WERI-Rb-1 (cell line): ENCODE measurements at regions not wholly inside any gene's neighbourhood (a gene's known extent, or its start where the extent isn't known, plus 50 kb on each side); places are given as distances from the start of the nearest gene placed in this dataset.

ENCODE experiments used
- DNase-seq: peaks from one replicate; pipeline ENCODE4 v3.0.0-alpha.2; 2020
- H3K27ac ChIP-seq: fragments of 250-450 bp; sonication (Bioruptor Pico); 2 replicates; pipeline ENCODE4 v1.5.1; 2020; ENCODE audit warnings: mild to moderate bottlenecking, moderate library complexity
- H3K27me3 ChIP-seq: fragments of 250-450 bp; sonication (Bioruptor Pico); 2 replicates; pipeline ENCODE4 v1.5.1; 2021; ENCODE audit warnings: mild to moderate bottlenecking, low read depth, moderate library complexity; ENCODE audit not compliant: insufficient read depth, severe bottlenecking
- H3K36me3 ChIP-seq: fragments of 250-450 bp; sonication (Bioruptor Pico); 2 replicates; pipeline ENCODE4 v1.5.1; 2020; ENCODE audit warnings: mild to moderate bottlenecking, moderate library complexity
- H3K4me3 ChIP-seq: 2 replicates; pipeline ENCODE4 v1.5.1; 2011; ENCODE audit warnings: low read depth, mild to moderate bottlenecking, control low read depth, low read length
- H3K9me3 ChIP-seq: fragments of 250-450 bp; sonication (Bioruptor Pico); 2 replicates; pipeline ENCODE4 v1.5.1; 2021; ENCODE audit warnings: mild to moderate bottlenecking, moderate library complexity; ENCODE audit not compliant: severe bottlenecking
- TF ChIP-seq, protein P1 (sequence below): IDR thresholded peaks from 2 replicates; pipeline ENCODE4 v1.5.1; 2011; ENCODE audit warnings: low read depth, mild to moderate bottlenecking, control low read depth, inconsistent platforms, low read length

DNA sequence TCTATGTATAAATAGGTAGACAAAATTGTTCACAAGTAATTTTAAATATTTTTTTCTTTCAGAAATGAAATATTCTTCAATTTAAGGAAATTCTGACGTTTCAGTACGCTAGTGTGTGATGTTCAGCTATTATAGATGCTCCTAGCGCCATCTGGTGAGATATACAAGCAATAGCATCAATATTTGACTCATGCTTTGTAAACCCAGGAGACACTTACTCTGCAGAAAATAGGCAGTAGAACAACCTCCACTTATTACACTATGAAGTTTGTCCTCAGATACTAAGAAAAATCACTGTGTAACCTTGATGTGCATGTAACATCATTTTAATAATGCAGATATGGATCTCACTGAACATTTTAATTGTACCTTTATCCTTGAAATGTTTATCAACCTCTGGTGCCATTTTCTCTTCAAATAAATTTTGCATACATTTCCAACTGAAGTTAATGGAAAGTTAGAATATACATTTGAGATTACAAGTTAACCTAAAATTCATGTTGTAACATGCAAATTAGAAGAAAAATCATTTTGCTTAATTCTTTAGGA is 151.5 kb upstream of the FAM3C start:
- no peak overlapping the region for H3K4me3 ChIP-seq
- DNase-seq = no peak
- no peak overlapping the region for H3K27ac ChIP-seq
- no peaks in the 10 kb centered on the region for H3K36me3 ChIP-seq
- no peaks in the 10 kb centered on the region for H3K9me3 ChIP-seq
- H3K27me3 ChIP-seq = no peaks in the 10 kb centered on the region
- TF ChIP-seq, protein P1, sequence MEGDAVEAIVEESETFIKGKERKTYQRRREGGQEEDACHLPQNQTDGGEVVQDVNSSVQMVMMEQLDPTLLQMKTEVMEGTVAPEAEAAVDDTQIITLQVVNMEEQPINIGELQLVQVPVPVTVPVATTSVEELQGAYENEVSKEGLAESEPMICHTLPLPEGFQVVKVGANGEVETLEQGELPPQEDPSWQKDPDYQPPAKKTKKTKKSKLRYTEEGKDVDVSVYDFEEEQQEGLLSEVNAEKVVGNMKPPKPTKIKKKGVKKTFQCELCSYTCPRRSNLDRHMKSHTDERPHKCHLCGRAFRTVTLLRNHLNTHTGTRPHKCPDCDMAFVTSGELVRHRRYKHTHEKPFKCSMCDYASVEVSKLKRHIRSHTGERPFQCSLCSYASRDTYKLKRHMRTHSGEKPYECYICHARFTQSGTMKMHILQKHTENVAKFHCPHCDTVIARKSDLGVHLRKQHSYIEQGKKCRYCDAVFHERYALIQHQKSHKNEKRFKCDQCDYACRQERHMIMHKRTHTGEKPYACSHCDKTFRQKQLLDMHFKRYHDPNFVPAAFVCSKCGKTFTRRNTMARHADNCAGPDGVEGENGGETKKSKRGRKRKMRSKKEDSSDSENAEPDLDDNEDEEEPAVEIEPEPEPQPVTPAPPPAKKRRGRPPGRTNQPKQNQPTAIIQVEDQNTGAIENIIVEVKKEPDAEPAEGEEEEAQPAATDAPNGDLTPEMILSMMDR = peak; percentile 41; the same call in 1 of the 2 replicates

- no peaks in the 10 kb centered on the region for H3K36me3 ChIP-seq
- no peaks in the 10 kb centered on the region for H3K27me3 ChIP-seq
- TF ChIP-seq, protein P1 = no peak
- no peak overlapping the region for H3K27ac ChIP-seq
- DNase-seq = no peak
- no peak overlapping the region for H3K4me3 ChIP-seq
- no peaks in the 10 kb centered on the region for H3K9me3 ChIP-seq
Observed at GRCh38 chr7:121546632-121547543, 150.8 kb upstream of the FAM3C start.

- no peaks in the 10 kb centered on the region for H3K27me3 ChIP-seq
Observed at GRCh38 chr7:121545418-121545817, 149.3 kb upstream of the FAM3C start.

GRCh38 chr7:121544726-121545125 is 148.6 kb upstream of the FAM3C start:
- DNase-seq = no peak
- Histone ChIP-seq H3K36me3 (no peaks in the 10 kb centered on the region), H3K4me3 (no peak overlapping the region), H3K9me3 (no peaks in the 10 kb centered on the region), H3K27ac (no peak overlapping the region), H3K27me3 (no peaks in the 10 kb centered on the region)
- TF ChIP-seq, protein P1 = no peak

More at GRCh38 chr7:121545418-121545817, 149.3 kb upstream of the FAM3C start:
- H3K27ac ChIP-seq = no peak overlapping the region
- TF ChIP-seq, protein P1 = no peak
- H3K4me3 ChIP-seq = no peak overlapping the region
- H3K9me3 ChIP-seq = no peaks in the 10 kb centered on the region
- H3K36me3 ChIP-seq = no peaks in the 10 kb centered on the region
- no peak for DNase-seq

- no peaks in the 10 kb centered on the region for H3K27me3 ChIP-seq
- DNase-seq = no peak
- no peaks in the 10 kb centered on the region for H3K9me3 ChIP-seq
- no peak overlapping the region for H3K4me3 ChIP-seq
- H3K27ac ChIP-seq = no peak overlapping the region
- no peaks in the 10 kb centered on the region for H3K36me3 ChIP-seq
- TF ChIP-seq, protein P1 = no peak
Observed at GRCh38 chr7:121544238-121544637, 148.1 kb upstream of the FAM3C start.
